Esophagus (tissue), 2 donors: ENCODE measurements at regions not wholly inside any gene's neighbourhood (a gene's known extent, or its start where the extent isn't known, plus 50 kb on each side); places are given as distances from the start of the nearest gene placed in this dataset.
"Not testable (repeated sequence)": the region's sequence is repeated elsewhere in the genome, so short reads cannot be mapped to it uniquely, and the experiment has no call there.

ENCODE experiments used
- H3K27ac ChIP-seq, 2 donors: one replicate each; pipeline ENCODE4 v1.5.1; 2013; ENCODE audit warnings: low read depth in 2 of 2, mild to moderate bottlenecking in 2 of 2, inconsistent platforms in 1 of 2, low read length in 1 of 2, moderate library complexity in 1 of 2
- H3K27me3 ChIP-seq, 2 donors: one replicate each; pipeline ENCODE4 v1.6.1; 2013; ENCODE audit warnings: low read length in 2 of 2, control low read depth in 1 of 2, mild to moderate bottlenecking in 1 of 2; ENCODE audit not compliant: insufficient read depth in 2 of 2, control insufficient read depth in 1 of 2
- H3K36me3 ChIP-seq, 2 donors: one replicate each; pipeline ENCODE4 v1.6.1; 2013; ENCODE audit warnings: low read length in 1 of 2; ENCODE audit not compliant: control insufficient read depth in 2 of 2, insufficient read depth in 2 of 2
- H3K4me1 ChIP-seq, 2 donors: one replicate each; pipeline ENCODE4 v1.6.1; 2013; ENCODE audit warnings: low read length in 1 of 2; ENCODE audit not compliant: control insufficient read depth in 2 of 2, insufficient read depth in 2 of 2
- H3K4me3 ChIP-seq, 2 donors: one replicate each; pipeline ENCODE4 v1.5.1; 2013; ENCODE audit warnings: low read length in 2 of 2, mild to moderate bottlenecking in 2 of 2, low read depth in 1 of 2, moderate library complexity in 1 of 2
- H3K9me3 ChIP-seq, 2 donors: one replicate each; pipeline ENCODE4 v1.6.1; 2013; ENCODE audit warnings: mild to moderate bottlenecking in 2 of 2, low read depth in 1 of 2, low read length in 1 of 2, moderate library complexity in 1 of 2; ENCODE audit not compliant: control insufficient read depth in 2 of 2, insufficient read depth in 1 of 2
- WGBS, 2 donors: extraction: QIAGEN DNeasy Blood & Tissue Kit; methylation state at CpG; one replicate each; pipeline ENCODE4 v1.1.7; 2013; 5-methylcytosine and 5-hydroxymethylcytosine counted together
- donor health status: healthy with polysubstance abuse.
- donor health status: Bipolar disorder and iron deficiency.

DNA sequence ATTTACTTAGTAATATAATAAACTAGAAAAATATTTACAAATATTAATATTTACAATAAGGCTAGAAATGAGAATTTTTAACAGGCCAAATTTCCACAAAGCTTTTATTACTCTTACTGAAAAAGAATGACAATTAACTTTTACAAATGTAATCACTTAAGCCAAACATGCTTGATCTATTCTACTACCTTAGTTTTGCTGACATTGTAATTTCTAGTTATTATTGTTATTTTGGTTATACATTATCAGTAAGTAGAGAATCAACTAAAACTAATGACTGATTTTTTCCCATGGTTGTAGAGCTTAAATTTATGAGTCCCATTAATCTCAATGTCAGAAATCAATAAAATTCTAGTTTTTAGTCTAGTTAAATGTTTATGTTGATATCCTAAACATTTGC is 107.8 kb upstream of the PARP8 start:
- H3K4me1 ChIP-seq, H3K27me3 ChIP-seq, H3K36me3 ChIP-seq, H3K9me3 ChIP-seq, H3K4me3 ChIP-seq, H3K27ac ChIP-seq: not testable (repeated sequence)

DNA sequence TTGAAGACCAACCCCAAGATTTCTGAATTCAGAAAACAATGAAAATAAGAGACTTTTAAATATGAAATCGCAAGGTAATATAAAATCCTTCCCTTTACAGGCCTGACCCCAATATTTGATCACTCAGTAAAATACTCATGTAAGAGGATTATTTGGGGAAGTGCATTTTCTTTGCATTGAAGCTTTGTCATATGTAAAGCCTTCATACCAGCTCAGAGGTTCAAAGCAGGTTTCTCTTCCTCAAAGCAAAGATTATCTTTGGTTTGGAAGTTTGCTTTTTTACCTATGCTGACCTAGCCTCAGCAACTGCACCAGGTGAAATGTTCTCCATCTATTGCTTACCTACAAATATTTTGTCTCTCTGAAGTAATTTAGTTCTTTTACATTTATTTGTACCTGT is 106.5 kb upstream of the PARP8 start:
- Histone ChIP-seq H3K9me3 (no peaks in the 10 kb centered on the region), H3K27ac (no peak overlapping the region), H3K36me3 (no peaks in the 10 kb centered on the region), H3K4me3 (no peak overlapping the region), H3K27me3 (no peaks in the 10 kb centered on the region), H3K4me1 (no peaks in the 10 kb centered on the region)
- 90 to 98% methylated on average over 1 of the region's 1 CpG for WGBS, 2 donors

- WGBS, 2 donors = 59 to 63% methylated on average over 2 of the region's 2 CpGs
- no peaks in the 10 kb centered on the region for H3K4me1 ChIP-seq
These were observed 103.7 kb upstream of the PARP8 start for GRCh38 chr5:50562694-50563093.

GRCh38 chr5:50564079-50564478 is 102.4 kb upstream of the PARP8 start:
- Histone ChIP-seq H3K4me3 (no peak overlapping the region), H3K36me3 (no peaks in the 10 kb centered on the region), H3K9me3 (no peaks in the 10 kb centered on the region), H3K27me3 (no peaks in the 10 kb centered on the region), H3K4me1 (no peaks in the 10 kb centered on the region), H3K27ac (no peak overlapping the region)
- WGBS, 2 donors = 24 to 34% methylated on average over 2 of the region's 2 CpGs

More at GRCh38 chr5:50562694-50563093, 103.7 kb upstream of the PARP8 start:
- H3K36me3 ChIP-seq = no peaks in the 10 kb centered on the region
- H3K9me3 ChIP-seq = no peaks in the 10 kb centered on the region
- no peak overlapping the region for H3K27ac ChIP-seq
- H3K27me3 ChIP-seq = no peaks in the 10 kb centered on the region
- no peak overlapping the region for H3K4me3 ChIP-seq

GRCh38 chr5:50564558-50564957 is 101.9 kb upstream of the PARP8 start:
- no peak overlapping the region for H3K4me3 ChIP-seq
- no peaks in the 10 kb centered on the region for H3K36me3 ChIP-seq
- no peaks in the 10 kb centered on the region for H3K9me3 ChIP-seq
- WGBS, 2 donors = 80 to 85% methylated on average over 1 of the region's 1 CpG
- H3K27me3 ChIP-seq = no peaks in the 10 kb centered on the region
- no peaks in the 10 kb centered on the region for H3K4me1 ChIP-seq
- no peak overlapping the region for H3K27ac ChIP-seq

DNA sequence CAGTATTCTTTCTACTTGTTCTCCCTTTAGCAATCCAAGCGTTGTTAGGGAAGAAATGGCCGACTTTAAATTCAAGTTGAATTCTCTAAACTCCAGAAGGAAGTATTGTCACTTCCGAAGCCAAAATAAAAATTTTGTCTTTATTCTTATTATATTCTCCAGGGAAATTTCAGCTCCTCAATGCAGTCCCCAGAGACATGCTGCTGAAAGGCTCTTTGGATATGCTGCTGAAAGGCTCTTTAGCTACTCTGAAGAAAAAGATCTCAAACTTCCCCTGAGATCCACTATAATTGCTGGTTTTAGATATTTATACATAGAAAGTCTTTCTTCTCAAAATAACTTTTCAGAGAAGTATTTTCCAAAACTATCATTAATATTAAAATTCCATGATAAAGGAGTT is 92.3 kb upstream of the PARP8 start:
- Histone ChIP-seq H3K9me3 (no peaks in the 10 kb centered on the region), H3K27ac (no peak overlapping the region), H3K36me3 (no peaks in the 10 kb centered on the region), H3K4me1 (no peaks in the 10 kb centered on the region), H3K27me3 (no peaks in the 10 kb centered on the region), H3K4me3 (no peak overlapping the region)
- WGBS, 2 donors = 58% methylated on average over 3 of the region's 3 CpGs

GRCh38 chr5:50575740-50576139 is 90.7 kb upstream of the PARP8 start:
- H3K36me3 ChIP-seq = no peaks in the 10 kb centered on the region
- no peak overlapping the region for H3K27ac ChIP-seq
- H3K9me3 ChIP-seq = no peaks in the 10 kb centered on the region
- H3K4me3 ChIP-seq = no peak overlapping the region
- no peaks in the 10 kb centered on the region for H3K27me3 ChIP-seq
- no peaks in the 10 kb centered on the region for H3K4me1 ChIP-seq
- WGBS, 2 donors = 62 to 63% methylated on average over 3 of the region's 3 CpGs

GRCh38 chr5:50576265-50576664 is 90.2 kb upstream of the PARP8 start:
- Histone ChIP-seq H3K27me3 (no peaks in the 10 kb centered on the region), H3K4me1 (no peaks in the 10 kb centered on the region), H3K36me3 (no peaks in the 10 kb centered on the region), H3K4me3 (no peak overlapping the region), H3K27ac (no peak overlapping the region), H3K9me3 (no peaks in the 10 kb centered on the region)

DNA sequence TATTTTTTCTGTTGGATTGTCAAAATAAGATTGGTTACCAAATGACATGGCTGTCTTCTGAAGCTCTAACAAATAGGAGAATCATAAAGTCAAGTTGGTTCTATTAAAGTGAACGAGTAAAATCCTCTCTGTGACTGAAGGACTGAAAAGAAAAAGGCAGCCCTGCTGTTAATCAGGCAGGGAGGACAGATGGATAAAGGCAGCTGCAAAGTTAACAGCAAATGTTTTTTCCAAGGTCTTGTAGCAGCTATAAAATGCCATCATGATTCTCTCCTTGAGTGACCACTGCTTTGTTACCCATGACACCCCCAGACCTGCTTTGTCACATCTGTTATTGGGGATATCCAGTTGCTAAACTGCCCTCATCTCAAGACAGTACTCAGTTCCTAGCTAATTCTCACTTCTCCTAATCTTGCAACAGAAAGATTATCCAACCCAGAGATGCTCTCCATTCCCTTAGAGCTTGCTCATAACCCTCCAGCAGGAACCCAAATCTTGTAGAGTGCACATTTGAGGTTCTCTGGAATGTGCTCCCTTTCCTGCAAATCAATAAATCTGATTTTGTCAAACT is 89.7 kb upstream of the PARP8 start:
- no peak overlapping the region for H3K27ac ChIP-seq
- no peaks in the 10 kb centered on the region for H3K4me1 ChIP-seq
- no peaks in the 10 kb centered on the region for H3K27me3 ChIP-seq
- H3K4me3 ChIP-seq = no peak overlapping the region
- no peaks in the 10 kb centered on the region for H3K9me3 ChIP-seq
- H3K36me3 ChIP-seq = no peaks in the 10 kb centered on the region
- 35 to 51% methylated on average over 1 of the region's 1 CpG for WGBS, 2 donors

DNA sequence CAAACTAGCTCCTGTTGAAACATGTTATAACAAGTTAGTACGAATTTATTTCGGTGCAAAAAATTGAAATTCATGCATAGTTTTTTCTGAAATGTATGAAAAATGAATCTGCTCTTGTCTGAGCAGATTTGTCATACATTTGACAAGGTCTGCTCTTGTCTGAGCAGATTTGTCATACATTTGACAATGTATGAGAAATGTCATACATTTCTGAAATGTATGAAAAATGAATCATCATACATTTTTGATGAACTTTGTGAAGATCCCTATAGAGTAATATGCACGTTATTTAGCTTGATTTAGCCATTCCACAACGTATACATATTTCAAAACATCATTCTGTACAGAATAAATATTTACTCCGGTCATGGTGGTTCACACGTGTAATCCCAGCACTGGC is 85.9 kb upstream of the PARP8 start:
- no peaks in the 10 kb centered on the region for H3K27me3 ChIP-seq
- no peaks in the 10 kb centered on the region for H3K36me3 ChIP-seq
- no peaks in the 10 kb centered on the region for H3K9me3 ChIP-seq
- 77% methylated on average over 6 of the region's 6 CpGs for WGBS, 2 donors
- H3K4me3 ChIP-seq = no peak overlapping the region
- H3K27ac ChIP-seq = no peak overlapping the region
- no peaks in the 10 kb centered on the region for H3K4me1 ChIP-seq
